ENCODE measurements at regions not wholly inside any gene's neighbourhood (a gene's known extent, or its start where the extent isn't known, plus 50 kb on each side); places are given as distances from the start of the nearest gene placed in this dataset.

DNA sequence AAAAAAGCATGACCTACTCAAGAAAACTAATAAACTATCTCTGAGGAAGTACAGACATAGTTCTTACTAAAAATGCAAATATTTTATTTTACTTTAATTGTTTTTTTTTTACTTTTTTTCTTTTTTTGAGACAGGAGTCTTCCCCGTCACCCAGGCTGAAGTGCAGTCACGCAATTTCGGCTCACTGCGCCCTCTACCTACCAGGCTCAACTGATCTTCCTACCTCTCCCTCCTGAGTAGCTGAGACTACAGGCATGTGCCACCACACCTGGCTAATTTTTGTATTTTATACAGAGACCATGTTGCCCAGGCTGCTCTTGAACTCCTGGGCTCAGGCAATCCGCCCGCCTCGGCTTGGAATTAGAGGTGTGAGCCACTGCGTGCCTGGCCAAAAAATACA lies 1263.1 kb downstream of the KCNT2 start:
- TF ChIP-seq, protein P1, sequence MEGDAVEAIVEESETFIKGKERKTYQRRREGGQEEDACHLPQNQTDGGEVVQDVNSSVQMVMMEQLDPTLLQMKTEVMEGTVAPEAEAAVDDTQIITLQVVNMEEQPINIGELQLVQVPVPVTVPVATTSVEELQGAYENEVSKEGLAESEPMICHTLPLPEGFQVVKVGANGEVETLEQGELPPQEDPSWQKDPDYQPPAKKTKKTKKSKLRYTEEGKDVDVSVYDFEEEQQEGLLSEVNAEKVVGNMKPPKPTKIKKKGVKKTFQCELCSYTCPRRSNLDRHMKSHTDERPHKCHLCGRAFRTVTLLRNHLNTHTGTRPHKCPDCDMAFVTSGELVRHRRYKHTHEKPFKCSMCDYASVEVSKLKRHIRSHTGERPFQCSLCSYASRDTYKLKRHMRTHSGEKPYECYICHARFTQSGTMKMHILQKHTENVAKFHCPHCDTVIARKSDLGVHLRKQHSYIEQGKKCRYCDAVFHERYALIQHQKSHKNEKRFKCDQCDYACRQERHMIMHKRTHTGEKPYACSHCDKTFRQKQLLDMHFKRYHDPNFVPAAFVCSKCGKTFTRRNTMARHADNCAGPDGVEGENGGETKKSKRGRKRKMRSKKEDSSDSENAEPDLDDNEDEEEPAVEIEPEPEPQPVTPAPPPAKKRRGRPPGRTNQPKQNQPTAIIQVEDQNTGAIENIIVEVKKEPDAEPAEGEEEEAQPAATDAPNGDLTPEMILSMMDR (IDR thresholded peaks at IDR 0.05 in 4 of 5, conservative IDR thresholded peaks at IDR 0.05 in 1 of 5) = no peak
- TF ChIP-seq POLR2A (IDR thresholded peaks at IDR 0.05) = no peak
